Body of pancreas (tissue), 4 donors: ENCODE measurements at regions not wholly inside any gene's neighbourhood (a gene's known extent, or its start where the extent isn't known, plus 50 kb on each side); places are given as distances from the start of the nearest gene placed in this dataset.

Source experiments
- ATAC-seq: fragments of 150-250 bp; one replicate; pipeline ENCODE4 v1.9.1; 2016
- DNase-seq, 4 donors: peaks; one replicate each; pipeline ENCODE4 v3.0.0-alpha.2; 2019
- H3K27ac ChIP-seq, 4 donors: fragments of 200-600 bp; sonication (generic); 1 replicate in 3 of 4; 2 replicates in 1 of 4; pipeline versions ENCODE4 v1.5.1 to v1.6.1; 2016 to 2019; ENCODE audit warnings: mild to moderate bottlenecking in 1 of 4, mixed read lengths in 1 of 4, moderate library complexity in 1 of 4
- H3K27me3 ChIP-seq, 2 donors: fragments of 200-600 bp; sonication (generic); one replicate each; pipeline ENCODE4 v1.6.0; 2016; ENCODE audit warnings: mild to moderate bottlenecking in 1 of 2
- H3K36me3 ChIP-seq, 2 donors: fragments of 200-600 bp; sonication (generic); replicated peaks in 1 of 2; 2 replicates each; pipeline ENCODE4 v1.5.1; 2016; ENCODE audit warnings: low read depth in 2 of 2; ENCODE audit not compliant: insufficient read depth in 1 of 2
- H3K4me1 ChIP-seq: fragments of 200-600 bp; sonication (generic); one replicate; pipeline ENCODE4 v1.6.0; 2016
- H3K4me3 ChIP-seq, 2 donors: fragments of 200-600 bp; sonication (generic); 1 replicate in 1 of 2; 2 replicates in 1 of 2; pipeline ENCODE4 v1.5.1; 2016 to 2019
- H3K9me3 ChIP-seq, 3 donors: fragments of 200-600 bp; sonication (generic); 1 replicate in 2 of 3; 2 replicates in 1 of 3; pipeline ENCODE4 v1.5.1; 2016
- CTCF ChIP-seq, 7 experiments: fragments of 450-650 bp in 4 of 7; fragments of 200-600 bp in 3 of 7; sonication (generic) in 3 of 7; IDR thresholded peaks; one replicate each; pipeline ENCODE4 v1.5.1; 2016 to 2019; ENCODE audit warnings: antibody characterized with exemption in 7 of 7
- POLR2A ChIP-seq, 3 donors: fragments of 450-650 bp; IDR thresholded peaks; one replicate each; pipeline ENCODE4 v1.6.1; 2016; ENCODE audit warnings: antibody characterized with exemption in 3 of 3, mild to moderate bottlenecking in 2 of 3
- WGBS, 2 donors: methylation state at CpG; one replicate each; pipeline ENCODE4 v1.1.5; 2017; 5-methylcytosine and 5-hydroxymethylcytosine counted together
- intact Hi-C: fragments of 100-400 bp; cut with DNase I; formaldehyde crosslinking; loops from one replicate; pipeline ENCODE4 v1.15.1; 2023

- H3K4me1 ChIP-seq, result no peaks in the 10 kb centered on the region
- H3K27me3 ChIP-seq, result no peaks in the 10 kb centered on the region
- no peak for DNase-seq
- no peak for ATAC-seq
- WGBS, 2 donors, result 53% methylated on average over 1 of the region's 1 CpG
- intact Hi-C loops, result no loop called here
- H3K4me3 ChIP-seq, result no peak overlapping the region
- no peaks in the 10 kb centered on the region for H3K9me3 ChIP-seq
- TF ChIP-seq POLR2A (IDR thresholded peaks at IDR 0.05), result no peak
- TF ChIP-seq CTCF (IDR thresholded peaks at IDR 0.05), result no peak
- H3K36me3 ChIP-seq, result no peaks in the 10 kb centered on the region
- no peak overlapping the region for H3K27ac ChIP-seq
Measured at GRCh38 chrX:99750721-99751120, 659.4 kb downstream of the PCDH19 start.

- Histone ChIP-seq H3K4me3 (no peak overlapping the region), H3K27me3 (no peaks in the 10 kb centered on the region), H3K27ac (no peak overlapping the region), H3K9me3 (no peaks in the 10 kb centered on the region), H3K36me3 (no peaks in the 10 kb centered on the region), H3K4me1 (no peaks in the 10 kb centered on the region)
- DNase-seq (no peak), ATAC-seq (no peak)
- 31% methylated on average over 3 of the region's 3 CpGs; no CpG with 5 or more reads in 1 of the 2 donors for WGBS, 2 donors
- TF ChIP-seq CTCF (IDR thresholded peaks at IDR 0.05), result no peak
- no peak for TF ChIP-seq POLR2A (IDR thresholded peaks at IDR 0.05)
- intact Hi-C loops, result no loop called here
Measured at GRCh38 chrX:99722094-99722493, 688.0 kb downstream of the PCDH19 start.

- 73 to 78% methylated on average over 4 to 6 of the region's 6 CpGs for WGBS, 2 donors
- intact Hi-C loops, result no loop called here
- ATAC-seq (no peak), DNase-seq (no peak)
- Histone ChIP-seq H3K9me3 (no peaks in the 10 kb centered on the region), H3K36me3 (no peaks in the 10 kb centered on the region), H3K27me3 (no peaks in the 10 kb centered on the region), H3K4me1 (no peaks in the 10 kb centered on the region), H3K4me3 (no peak overlapping the region), H3K27ac (no peak overlapping the region)
- no peak for TF ChIP-seq POLR2A (IDR thresholded peaks at IDR 0.05)
- no peak for TF ChIP-seq CTCF (IDR thresholded peaks at IDR 0.05)
Measured at GRCh38 chrX:99719140-99719539, 690.9 kb downstream of the PCDH19 start.

GRCh38 chrX:99717716-99718115, 692.4 kb downstream of the PCDH19 start:
- DNase-seq (no peak), ATAC-seq (no peak)
- H3K27me3 ChIP-seq, result no peaks in the 10 kb centered on the region
- no peaks in the 10 kb centered on the region for H3K36me3 ChIP-seq
- intact Hi-C loops, result no loop called here
- no peak overlapping the region for H3K4me3 ChIP-seq
- TF ChIP-seq POLR2A (IDR thresholded peaks at IDR 0.05), result no peak
- no peak for TF ChIP-seq CTCF (IDR thresholded peaks at IDR 0.05)
- WGBS, 2 donors, result 8% methylated on average over 1 of the region's 2 CpGs; no CpG with 5 or more reads in 1 of the 2 donors
- H3K9me3 ChIP-seq, result no peaks in the 10 kb centered on the region
- H3K4me1 ChIP-seq, result no peaks in the 10 kb centered on the region
- H3K27ac ChIP-seq, result no peak overlapping the region

- Histone ChIP-seq H3K9me3 (no peaks in the 10 kb centered on the region), H3K4me3 (no peak overlapping the region), H3K27me3 (no peaks in the 10 kb centered on the region), H3K36me3 (no peaks in the 10 kb centered on the region), H3K4me1 (no peaks in the 10 kb centered on the region), H3K27ac (no peak overlapping the region)
- 54 to 72% methylated on average over 4 of the region's 4 CpGs for WGBS, 2 donors
- ATAC-seq, result no peak
- TF ChIP-seq POLR2A (IDR thresholded peaks at IDR 0.05), result no peak
- TF ChIP-seq CTCF (IDR thresholded peaks at IDR 0.05), result no peak
- no peak for DNase-seq
- intact Hi-C loops, result no loop called here
Measured at GRCh38 chrX:99705701-99706100, 704.4 kb downstream of the PCDH19 start.
